Spleen (tissue), 11 donors: ENCODE measurements at regions not wholly inside any gene's neighbourhood (a gene's known extent, or its start where the extent isn't known, plus 50 kb on each side); places are given as distances from the start of the nearest gene placed in this dataset.

Experiments used
- DNase-seq: peaks from one replicate; pipeline ENCODE4 v3.0.0-alpha.2; 2020
- H3K27ac ChIP-seq, 8 donors: fragments of 200-600 bp; sonication (generic) in 7 of 8; 1 replicate in 4 of 8; 2 replicates in 4 of 8; pipeline versions ENCODE4 v1.5.0 to v1.8.0; 2016 to 2021; ENCODE audit warnings: inconsistent platforms in 4 of 8, mild to moderate bottlenecking in 4 of 8, moderate library complexity in 1 of 8
- H3K27me3 ChIP-seq, 7 donors: fragments of 200-600 bp; sonication (generic) in 6 of 7; replicated peaks in 1 of 7; 1 replicate in 4 of 7; 2 replicates in 3 of 7; pipeline versions ENCODE4 v1.5.0 to v1.8.0; 2016 to 2021; ENCODE audit warnings: inconsistent platforms in 3 of 7, mild to moderate bottlenecking in 1 of 7
- H3K36me3 ChIP-seq, 6 donors: fragments of 200-600 bp; sonication (generic) in 5 of 6; 1 replicate in 4 of 6; 2 replicates in 2 of 6; pipeline versions ENCODE4 v1.5.0 to v1.8.0; 2016 to 2021; ENCODE audit warnings: inconsistent platforms in 2 of 6
- H3K4me1 ChIP-seq, 6 donors: fragments of 200-600 bp; sonication (generic) in 5 of 6; 1 replicate in 3 of 6; 2 replicates in 3 of 6; pipeline versions ENCODE4 v1.5.0 to v1.8.0; 2016 to 2021; ENCODE audit warnings: inconsistent platforms in 3 of 6
- H3K4me3 ChIP-seq, 8 donors: fragments of 200-600 bp; sonication (generic) in 7 of 8; 1 replicate in 4 of 8; 2 replicates in 4 of 8; pipeline versions ENCODE4 v1.5.0 to v1.8.0; 2016 to 2021; ENCODE audit warnings: inconsistent platforms in 4 of 8, mild to moderate bottlenecking in 4 of 8, moderate library complexity in 2 of 8
- H3K9me3 ChIP-seq, 8 donors: fragments of 200-600 bp; sonication (generic) in 7 of 8; 1 replicate in 4 of 8; 2 replicates in 4 of 8; pipeline versions ENCODE4 v1.5.0 to v1.8.0; 2016 to 2021; ENCODE audit warnings: inconsistent platforms in 4 of 8
- POLR2A ChIP-seq, 3 donors: fragments of 450-650 bp; IDR thresholded peaks; one replicate each; pipeline ENCODE4 v1.5.1; 2017; ENCODE audit warnings: antibody characterized with exemption in 3 of 3, mild to moderate bottlenecking in 1 of 3
- POLR2AphosphoS5 ChIP-seq, 3 donors: sonication (generic); formaldehyde crosslinking; IDR thresholded peaks; one replicate each; pipeline ENCODE4 v1.5.1; 2017; ENCODE audit warnings: antibody characterized with exemption in 3 of 3
- WGBS, 5 donors: extraction: QIAGEN DNeasy Blood & Tissue Kit in 3 of 5; methylation state at CpG; one replicate each; pipeline versions ENCODE4 v1.1.5 to v1.1.7; 2013 to 2018; 5-methylcytosine and 5-hydroxymethylcytosine counted together
- intact Hi-C: fragments of 100-400 bp; cut with DNase I; formaldehyde crosslinking; loops from one replicate; pipeline ENCODE4 v1.15.0; 2023; ENCODE audit warnings: low total_unique reads
- TF ChIP-seq, protein P1 (sequence below), 11 experiments: fragments of 200-600 bp in 7 of 11; fragments of 450-650 bp in 4 of 11; sonication (generic) in 4 of 11; IDR thresholded peaks in 8 of 11; conservative IDR thresholded peaks in 3 of 11; 1 replicate in 7 of 11; 2 replicates in 4 of 11; pipeline versions ENCODE4 v1.4.0 to v1.8.0; 2016 to 2021; ENCODE audit warnings: antibody characterized with exemption in 11 of 11, inconsistent platforms in 4 of 11, mild to moderate bottlenecking in 1 of 11
- donor health status: healthy with polysubstance abuse.
- donor health status: DM: no; HTN: no; CAD: no; lungs with moderate emphysema.
- donor health status: DM: no; HTN: no; CAD: no.
- donor health status: Bipolar disorder and iron deficiency.
- donor health status: healthy.
- donor health status: DM: no; HTN: no; CAD: no.
- donor health status: DM: yes; HTN: yes; CAD: no.

DNA sequence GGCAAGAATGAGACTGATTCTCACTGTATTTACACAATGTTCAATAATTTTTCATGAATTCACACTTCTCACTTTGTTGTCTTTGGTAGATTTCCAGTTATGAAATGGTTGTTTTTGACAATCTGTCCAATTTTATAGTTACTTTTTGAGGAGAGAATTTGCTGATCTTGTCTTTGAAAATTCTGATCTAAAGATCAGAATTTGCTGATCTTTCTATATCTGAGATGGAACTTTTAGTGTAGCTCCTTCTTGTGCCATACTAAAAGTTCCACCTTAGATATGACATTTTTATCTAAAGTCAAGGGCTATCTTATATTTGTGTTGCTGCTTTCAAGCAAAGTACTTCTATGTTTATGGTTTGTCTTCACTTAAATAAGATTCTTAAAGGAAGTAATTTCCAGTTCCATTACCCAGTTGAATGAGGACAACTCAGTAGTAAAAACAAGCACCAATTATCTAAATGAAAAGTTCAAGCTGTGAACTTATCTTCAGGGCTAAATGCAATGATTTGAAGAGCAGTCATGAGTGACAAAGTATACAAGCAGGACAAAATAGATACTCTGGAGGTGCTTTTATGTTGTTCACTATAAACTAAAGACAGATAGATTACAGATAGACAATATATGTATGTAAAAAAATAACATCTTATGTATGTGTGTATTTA, 76.4 kb upstream of the FOXG1 start:
- H3K4me3 ChIP-seq: no peak overlapping the region
- no peaks in the 10 kb centered on the region for H3K4me1 ChIP-seq
- H3K36me3 ChIP-seq: no peaks in the 10 kb centered on the region
- DNase-seq: no peak
- H3K9me3 ChIP-seq: no peaks in the 10 kb centered on the region
- TF ChIP-seq POLR2AphosphoS5 (IDR thresholded peaks at IDR 0.05): no peak
- no peak for TF ChIP-seq POLR2A (IDR thresholded peaks at IDR 0.05)
- TF ChIP-seq, protein P1, sequence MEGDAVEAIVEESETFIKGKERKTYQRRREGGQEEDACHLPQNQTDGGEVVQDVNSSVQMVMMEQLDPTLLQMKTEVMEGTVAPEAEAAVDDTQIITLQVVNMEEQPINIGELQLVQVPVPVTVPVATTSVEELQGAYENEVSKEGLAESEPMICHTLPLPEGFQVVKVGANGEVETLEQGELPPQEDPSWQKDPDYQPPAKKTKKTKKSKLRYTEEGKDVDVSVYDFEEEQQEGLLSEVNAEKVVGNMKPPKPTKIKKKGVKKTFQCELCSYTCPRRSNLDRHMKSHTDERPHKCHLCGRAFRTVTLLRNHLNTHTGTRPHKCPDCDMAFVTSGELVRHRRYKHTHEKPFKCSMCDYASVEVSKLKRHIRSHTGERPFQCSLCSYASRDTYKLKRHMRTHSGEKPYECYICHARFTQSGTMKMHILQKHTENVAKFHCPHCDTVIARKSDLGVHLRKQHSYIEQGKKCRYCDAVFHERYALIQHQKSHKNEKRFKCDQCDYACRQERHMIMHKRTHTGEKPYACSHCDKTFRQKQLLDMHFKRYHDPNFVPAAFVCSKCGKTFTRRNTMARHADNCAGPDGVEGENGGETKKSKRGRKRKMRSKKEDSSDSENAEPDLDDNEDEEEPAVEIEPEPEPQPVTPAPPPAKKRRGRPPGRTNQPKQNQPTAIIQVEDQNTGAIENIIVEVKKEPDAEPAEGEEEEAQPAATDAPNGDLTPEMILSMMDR (IDR thresholded peaks at IDR 0.05 in 8 of 11, conservative IDR thresholded peaks at IDR 0.05 in 3 of 11): no peak
- H3K27ac ChIP-seq: no peak overlapping the region
- intact Hi-C loops: no loop called here
- H3K27me3 ChIP-seq: no peaks in the 10 kb centered on the region

DNA sequence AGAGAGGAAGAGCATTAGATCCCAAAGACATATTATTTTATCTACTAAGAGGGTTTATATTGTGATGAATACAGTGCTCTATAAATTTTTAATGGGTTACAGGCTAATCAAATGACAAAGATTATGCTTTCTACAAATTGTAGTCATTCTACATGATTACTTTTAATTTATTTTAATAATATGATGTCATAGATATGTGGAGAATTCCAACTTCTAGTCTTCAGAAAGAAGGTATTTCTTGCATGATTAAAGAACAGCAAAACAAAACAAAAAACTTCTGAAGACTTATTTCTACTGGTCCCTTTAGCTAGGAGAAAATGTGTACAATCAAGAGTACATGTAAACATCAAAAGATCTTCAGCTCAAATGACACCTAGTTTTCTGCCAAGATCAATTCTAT, 71.5 kb upstream of the FOXG1 start:
- no peaks in the 10 kb centered on the region for H3K27me3 ChIP-seq
- H3K27ac ChIP-seq: no peak overlapping the region
- TF ChIP-seq POLR2AphosphoS5 (IDR thresholded peaks at IDR 0.05): no peak
- TF ChIP-seq, protein P1 (IDR thresholded peaks at IDR 0.05 in 8 of 11, conservative IDR thresholded peaks at IDR 0.05 in 3 of 11): no peak
- TF ChIP-seq POLR2A (IDR thresholded peaks at IDR 0.05): no peak
- no peaks in the 10 kb centered on the region for H3K4me1 ChIP-seq
- DNase-seq: no peak
- H3K36me3 ChIP-seq: no peaks in the 10 kb centered on the region
- no peaks in the 10 kb centered on the region for H3K9me3 ChIP-seq
- H3K4me3 ChIP-seq: no peak overlapping the region
- intact Hi-C loops: no loop called here

DNA sequence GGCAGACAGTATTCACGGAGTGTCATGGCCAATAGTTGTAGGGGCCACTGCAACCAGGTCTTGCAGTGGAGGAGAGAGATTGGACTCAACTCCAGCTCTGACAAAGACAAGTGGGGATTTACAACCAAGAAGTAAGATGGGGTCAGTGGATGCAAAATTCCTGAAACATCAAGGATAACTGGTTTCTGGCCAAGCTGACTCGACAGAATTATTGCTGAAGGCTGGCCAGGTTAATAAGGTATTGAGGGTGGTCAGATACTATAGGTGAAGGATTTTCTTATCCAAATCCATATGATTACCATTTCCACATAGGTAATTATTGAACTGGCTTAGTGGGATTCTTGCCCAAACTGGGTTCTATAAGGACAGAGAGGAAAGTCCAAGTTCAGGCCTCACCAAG, 64.9 kb upstream of the FOXG1 start:
- 80 to 91% (median 88%) methylated on average over 2 of the region's 2 CpGs for WGBS, 5 donors
- Histone ChIP-seq H3K27me3 (no peaks in the 10 kb centered on the region), H3K36me3 (no peaks in the 10 kb centered on the region), H3K9me3 (no peaks in the 10 kb centered on the region), H3K27ac (no peak overlapping the region), H3K4me1 (no peaks in the 10 kb centered on the region), H3K4me3 (no peak overlapping the region)
- intact Hi-C loops: no loop called here
- no peak for DNase-seq
- TF ChIP-seq, protein P1 (IDR thresholded peaks at IDR 0.05 in 8 of 11, conservative IDR thresholded peaks at IDR 0.05 in 3 of 11): no peak
- TF ChIP-seq POLR2A (IDR thresholded peaks at IDR 0.05): no peak
- no peak for TF ChIP-seq POLR2AphosphoS5 (IDR thresholded peaks at IDR 0.05)

DNA sequence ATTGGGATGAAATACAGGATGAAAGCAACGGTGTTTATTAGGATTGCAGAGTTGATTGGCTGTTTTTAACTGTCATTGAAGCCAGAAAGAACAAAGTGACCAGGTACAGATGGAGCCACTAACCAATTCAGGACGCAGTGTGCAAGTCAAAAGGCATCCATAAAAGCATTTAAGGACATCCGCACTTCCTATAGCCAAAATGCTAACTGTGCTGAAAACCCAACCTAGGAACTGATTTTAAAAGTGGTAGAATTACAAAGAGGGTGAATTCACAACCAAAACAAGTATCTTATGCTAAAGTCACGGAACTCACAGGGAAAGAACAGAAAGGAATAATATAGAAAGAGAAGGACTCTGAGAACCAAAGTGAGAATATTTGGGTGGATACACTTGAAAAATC, 63.1 kb upstream of the FOXG1 start:
- H3K27ac ChIP-seq: no peak overlapping the region
- no peaks in the 10 kb centered on the region for H3K4me1 ChIP-seq
- H3K27me3 ChIP-seq: no peaks in the 10 kb centered on the region
- no peak for DNase-seq
- no peaks in the 10 kb centered on the region for H3K9me3 ChIP-seq
- TF ChIP-seq, protein P1 (IDR thresholded peaks at IDR 0.05 in 8 of 11, conservative IDR thresholded peaks at IDR 0.05 in 3 of 11): no peak
- TF ChIP-seq POLR2AphosphoS5 (IDR thresholded peaks at IDR 0.05) (no peak), POLR2A (IDR thresholded peaks at IDR 0.05) (no peak)
- WGBS, 5 donors: 73 to 82% (median 79%) methylated on average over 4 of the region's 4 CpGs
- intact Hi-C loops: no loop called here
- H3K36me3 ChIP-seq: no peaks in the 10 kb centered on the region
- no peak overlapping the region for H3K4me3 ChIP-seq
